Activated naive CD4-positive, alpha-beta T cell treated with anti-CD3 and anti-CD28 coated beads for 36 hours (primary cell): ENCODE measurements at regions not wholly inside any gene's neighbourhood (a gene's known extent, or its start where the extent isn't known, plus 50 kb on each side); places are given as distances from the start of the nearest gene placed in this dataset.
"Not testable (repeated sequence)": the region's sequence is repeated elsewhere in the genome, so short reads cannot be mapped to it uniquely, and the experiment has no call there.

Source experiments
- CTCF ChIA-PET: fragments of 350-600 bp; sonication (Branson Sonifier 250); formaldehyde crosslinking; loops from one replicate; lab custom pipeline; 2021; ENCODE audit warnings: antibody characterized with exemption; lab: Charles Lee
- DNase-seq: peaks from one replicate; pipeline ENCODE4 v3.0.0-alpha.2; 2020
- H3K27ac Mint-ChIP-seq: one replicate; pipeline ENCODE4 v1.8.0; 2021; ENCODE audit warnings: mild to moderate bottlenecking, mixed read lengths
- H3K27me3 Mint-ChIP-seq: one replicate; pipeline ENCODE4 v1.8.0; 2021; ENCODE audit warnings: low read depth, mixed read lengths
- H3K36me3 Mint-ChIP-seq: one replicate; pipeline ENCODE4 v1.8.0; 2021; ENCODE audit warnings: low read depth, mixed read lengths
- H3K4me1 Mint-ChIP-seq: one replicate; pipeline ENCODE4 v1.8.0; 2021; ENCODE audit warnings: low read depth, mixed read lengths
- H3K4me3 Mint-ChIP-seq: one replicate; pipeline ENCODE4 v1.8.0; 2021; ENCODE audit warnings: mild to moderate bottlenecking, moderate library complexity, mixed read lengths
- H3K9me3 Mint-ChIP-seq: one replicate; pipeline ENCODE4 v1.8.0; 2021; ENCODE audit warnings: mixed read lengths
- intact Hi-C: fragments of 100-400 bp; cut with micrococcal nuclease; formaldehyde crosslinking; loops from one replicate; pipeline ENCODE4 v1.15.1; 2023

DNA sequence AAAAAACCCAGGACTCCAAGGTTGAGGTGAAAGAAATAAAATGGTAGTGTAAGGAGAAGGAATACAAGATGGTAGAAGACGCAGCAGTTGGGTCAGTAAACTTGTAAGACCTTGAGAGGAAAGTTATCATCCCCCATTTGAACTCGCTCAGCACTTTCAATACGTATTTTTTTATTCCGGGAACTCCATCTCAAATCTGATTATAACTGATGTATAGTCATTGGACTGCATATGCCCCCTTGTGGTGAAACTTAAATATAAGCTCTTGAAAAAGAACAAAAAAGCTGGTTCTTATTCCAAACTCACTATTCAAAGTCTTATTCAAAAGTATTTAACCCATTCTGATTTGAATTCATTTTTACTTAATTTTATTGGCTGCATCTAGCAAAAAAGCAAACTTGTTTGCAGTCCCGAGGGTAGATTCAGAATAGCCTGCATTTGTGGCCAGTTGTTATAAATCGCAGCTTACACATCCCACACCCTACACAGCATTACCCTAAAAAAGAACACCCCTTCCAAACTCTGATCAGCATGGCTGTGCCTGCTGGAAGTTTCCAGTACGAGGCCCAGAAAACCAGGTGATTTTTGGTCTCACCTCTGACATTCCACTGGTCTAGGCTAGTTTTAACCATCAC is 118.0 kb downstream of the ESM1 start:
- H3K4me3 Mint-ChIP-seq: no peak overlapping the region
- no peaks in the 10 kb centered on the region for H3K36me3 Mint-ChIP-seq
- CTCF ChIA-PET: interaction anchor here (0.6 to 3.9 kb wide), 24 partner anchors 11 to 624 kb away, joined by 3 to 48 read pairs (median 4); partner anchors contain the start of gene SNX18
- H3K27ac Mint-ChIP-seq: no peak overlapping the region
- H3K9me3 Mint-ChIP-seq: no peaks in the 10 kb centered on the region
- peaks cover 16% of the 10 kb centered on the region for H3K4me1 Mint-ChIP-seq
- intact Hi-C loops: loop anchor here (1.0 to 5.0 kb wide), 5 partner anchors 22 to 625 kb away; partner anchors contain the start of genes ARL15 and SNX18
- H3K27me3 Mint-ChIP-seq: peaks cover 11% of the 10 kb centered on the region
- DNase-seq: no peak

DNA sequence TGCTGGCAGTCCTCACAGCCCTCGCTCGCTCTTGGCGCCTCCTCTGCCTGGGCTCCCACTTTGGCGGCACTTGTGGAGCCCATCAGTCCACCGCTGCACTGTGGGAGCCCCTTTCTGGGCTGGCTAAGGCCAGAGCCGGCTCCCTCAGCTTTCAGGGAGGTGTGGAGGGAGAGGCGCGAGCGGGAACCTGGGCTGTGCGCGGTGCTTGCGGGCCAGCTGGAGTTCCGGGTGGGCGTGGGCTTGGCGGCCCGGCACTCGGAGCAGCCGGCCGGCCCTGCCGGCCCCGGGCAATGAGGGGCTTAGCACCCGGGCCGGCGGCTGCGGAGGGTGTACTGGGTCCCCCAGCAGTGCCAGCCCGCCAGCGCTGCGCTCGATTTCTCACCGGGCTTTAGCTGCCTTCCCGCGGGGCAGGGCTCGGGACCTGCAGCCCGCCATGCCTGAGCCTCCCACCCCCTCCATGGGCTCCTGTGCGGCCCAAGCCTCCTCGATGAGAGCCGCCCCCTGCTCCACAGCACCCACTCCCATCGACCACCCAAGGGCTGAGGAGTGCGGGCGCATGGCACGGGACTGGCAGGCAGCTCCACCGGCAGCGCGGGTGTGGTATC is 120.4 kb downstream of the ESM1 start:
- CTCF ChIA-PET: interaction anchor here (0.7 to 3.9 kb wide), 6 partner anchors 17 to 348 kb away, joined by 3 to 48 read pairs (median 3); partner anchors contain the start of gene SNX18
- not testable (repeated sequence) for H3K4me3 Mint-ChIP-seq, DNase-seq, H3K27ac Mint-ChIP-seq, H3K9me3 Mint-ChIP-seq, H3K36me3 Mint-ChIP-seq
- H3K27me3 Mint-ChIP-seq: peaks cover 16% of the 10 kb centered on the region
- H3K4me1 Mint-ChIP-seq: peaks cover 16% of the 10 kb centered on the region
- intact Hi-C loops: loop anchor here (5.0 kb wide), 1 partner anchor 623 kb away; no protein-coding TSS in a partner anchor

DNA sequence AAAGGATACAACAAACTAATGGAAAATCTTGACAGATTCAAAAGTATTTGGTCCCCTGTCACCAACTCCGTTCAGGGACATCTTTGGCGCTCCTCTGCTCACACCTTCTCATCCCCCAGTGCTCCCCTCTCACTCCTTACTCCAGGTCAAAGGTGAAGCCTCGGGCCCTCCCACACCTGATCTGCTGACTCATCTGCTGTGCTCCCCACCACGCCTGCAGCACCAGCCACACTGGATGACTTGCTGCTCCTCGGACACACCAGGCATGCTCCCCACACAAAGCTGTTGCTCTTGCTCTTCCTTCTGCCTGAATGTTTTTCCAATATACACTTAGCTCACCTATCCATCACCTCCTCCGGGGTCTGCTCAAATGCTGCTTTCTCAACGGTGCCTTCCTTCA is 123.4 kb downstream of the ESM1 start:
- Mint-ChIP-seq H3K27ac (no peak overlapping the region), H3K4me3 (no peak overlapping the region), H3K4me1 (peaks cover under 1% of the 10 kb centered on the region), H3K36me3 (peaks cover 8% of the 10 kb centered on the region), H3K9me3 (peaks cover 28% of the 10 kb centered on the region), H3K27me3 (peaks cover 21% of the 10 kb centered on the region)
- intact Hi-C loops: no loop called here
- DNase-seq: no peak
- CTCF ChIA-PET: interaction anchor here (0.6 to 1.3 kb wide), 2 partner anchors 10 to 17 kb away, joined by 3 to 6 read pairs; no protein-coding TSS in a partner anchor

DNA sequence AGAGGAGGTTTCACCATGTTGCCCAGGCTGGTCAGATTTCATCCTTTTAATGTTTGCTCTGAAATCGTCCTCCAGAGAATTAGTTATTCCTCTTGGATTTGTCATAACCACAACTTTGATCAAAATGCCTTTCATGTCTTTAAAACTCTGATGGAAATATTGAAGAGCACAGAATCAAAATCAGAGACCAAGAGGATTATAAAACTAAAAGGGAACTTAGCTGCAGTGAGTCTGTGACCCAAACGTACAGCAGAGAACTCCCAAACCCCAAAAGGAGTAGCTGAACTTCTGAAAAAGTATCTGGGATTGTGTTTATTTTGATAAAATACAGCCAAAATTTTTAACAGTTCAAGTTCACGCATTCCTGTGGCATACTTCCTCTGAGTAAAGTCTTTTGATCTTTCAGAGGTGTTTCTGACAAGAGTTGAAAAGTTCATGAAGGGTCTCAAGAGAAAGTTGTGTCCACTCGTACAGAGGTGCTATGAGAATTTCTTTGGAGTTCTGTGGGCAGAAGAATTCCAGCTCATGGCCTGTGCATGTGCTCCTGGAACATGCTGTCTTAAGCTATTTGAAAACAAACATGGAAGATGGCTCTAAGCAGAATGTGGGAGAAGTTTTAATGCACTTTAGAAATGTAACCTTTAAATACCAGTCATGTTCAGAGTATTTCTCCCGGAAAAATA is 124.0 kb downstream of the ESM1 start:
- no peak for DNase-seq
- Mint-ChIP-seq H3K4me3 (no peak overlapping the region), H3K9me3 (peaks cover 31% of the 10 kb centered on the region), H3K4me1 (no peaks in the 10 kb centered on the region), H3K36me3 (peaks cover 8% of the 10 kb centered on the region), H3K27ac (no peak overlapping the region), H3K27me3 (peaks cover 19% of the 10 kb centered on the region)
- intact Hi-C loops: no loop called here
- CTCF ChIA-PET: interaction anchor here (0.6 to 1.3 kb wide), 2 partner anchors 9 to 16 kb away, joined by 3 to 6 read pairs; no protein-coding TSS in a partner anchor

DNA sequence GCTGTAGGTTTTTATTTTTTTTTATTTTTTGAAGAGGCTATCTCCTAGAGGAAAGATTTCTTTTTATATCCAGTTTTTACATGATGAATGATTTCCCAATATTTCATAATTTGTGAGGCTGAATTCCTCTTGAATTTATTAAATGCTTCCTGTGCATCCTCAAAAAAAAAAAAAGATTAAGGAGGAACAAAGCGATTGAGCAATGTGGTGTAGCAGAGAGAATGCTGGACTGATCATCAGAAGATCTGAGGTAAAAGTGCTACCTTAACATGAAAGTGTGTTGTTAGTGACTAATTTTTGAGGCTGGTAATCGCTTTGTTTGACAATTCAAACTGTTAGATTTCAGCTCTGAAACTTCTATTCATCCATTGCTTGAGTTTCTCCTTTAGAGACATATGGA is 125.1 kb downstream of the ESM1 start:
- peaks cover 11% of the 10 kb centered on the region for H3K36me3 Mint-ChIP-seq
- CTCF ChIA-PET: interaction anchor here (0.7 kb wide), 1 partner anchor 381 kb away, joined by 4 read pairs; no protein-coding TSS in a partner anchor
- H3K4me3 Mint-ChIP-seq: no peak overlapping the region
- intact Hi-C loops: no loop called here
- H3K9me3 Mint-ChIP-seq: peaks cover 36% of the 10 kb centered on the region
- H3K4me1 Mint-ChIP-seq: no peaks in the 10 kb centered on the region
- DNase-seq: no peak
- peaks cover 22% of the 10 kb centered on the region for H3K27me3 Mint-ChIP-seq
- no peak overlapping the region for H3K27ac Mint-ChIP-seq

DNA sequence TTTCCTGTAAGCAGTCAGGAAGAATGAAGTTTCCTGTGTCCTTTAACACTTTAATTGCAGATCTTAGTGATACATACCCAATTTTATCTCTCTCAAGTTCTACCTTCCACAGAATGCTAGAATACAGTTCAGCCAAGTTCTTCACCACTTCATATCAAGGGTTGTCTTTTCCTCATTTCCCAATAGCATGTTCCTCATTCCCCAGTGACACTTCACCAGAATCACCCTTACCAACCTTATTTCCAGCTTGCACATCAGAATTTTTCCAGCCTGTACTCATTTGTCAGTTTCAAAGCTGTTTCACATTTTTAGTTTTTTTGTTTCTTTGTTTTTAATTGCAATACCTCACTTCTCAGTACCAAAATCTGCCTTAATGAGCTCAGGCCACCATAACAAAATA is 126.1 kb downstream of the ESM1 start:
- Mint-ChIP-seq H3K9me3 (peaks cover 36% of the 10 kb centered on the region), H3K4me1 (no peaks in the 10 kb centered on the region), H3K4me3 (no peak overlapping the region), H3K36me3 (peaks cover 11% of the 10 kb centered on the region), H3K27me3 (peaks cover 22% of the 10 kb centered on the region), H3K27ac (no peak overlapping the region)
- intact Hi-C loops: no loop called here
- DNase-seq: no peak
- CTCF ChIA-PET: interaction anchor here (0.7 to 0.8 kb wide), 2 partner anchors 300 to 398 kb away, joined by 3 read pairs; partner anchors contain the start of gene GPX8

DNA sequence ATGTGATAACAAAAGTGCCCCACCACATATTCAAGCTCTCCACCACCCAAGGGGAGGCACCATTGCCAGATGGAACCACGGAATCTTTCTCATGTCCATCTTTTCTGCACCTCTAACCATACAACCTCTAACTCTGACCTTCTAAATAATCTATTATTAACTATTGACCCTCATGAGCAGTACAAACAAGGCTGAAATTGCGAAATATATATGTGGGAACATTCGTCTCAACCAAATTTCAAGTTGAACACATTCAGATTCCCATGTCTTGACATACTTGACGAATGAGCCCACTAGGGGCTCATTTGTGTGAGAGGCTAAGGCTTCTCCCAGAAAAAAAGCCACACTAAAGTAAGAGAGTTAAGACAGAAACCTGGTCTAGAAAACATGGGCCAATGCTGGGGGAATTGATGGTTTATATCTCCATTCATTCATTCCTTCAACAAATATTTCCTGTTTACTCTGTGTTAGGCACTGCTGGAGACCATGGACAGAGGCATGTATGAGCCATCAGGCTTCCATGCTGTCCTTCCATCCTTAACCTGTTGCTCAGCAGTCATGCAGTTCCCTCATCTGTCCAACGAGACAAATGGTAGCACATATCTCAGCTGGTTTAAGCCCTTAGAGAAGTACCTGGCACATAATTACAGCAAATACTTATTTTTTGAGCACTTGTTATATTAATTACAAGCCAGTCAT is 130.4 kb downstream of the ESM1 start:
- no peaks in the 10 kb centered on the region for H3K4me1 Mint-ChIP-seq
- intact Hi-C loops: no loop called here
- no peak overlapping the region for H3K27ac Mint-ChIP-seq
- CTCF ChIA-PET: interaction anchor here (2.4 kb wide), 1 partner anchor 10 kb away, joined by 13 read pairs; no protein-coding TSS in a partner anchor
- peaks cover 11% of the 10 kb centered on the region for H3K27me3 Mint-ChIP-seq
- no peak overlapping the region for H3K4me3 Mint-ChIP-seq
- DNase-seq: no peak
- H3K9me3 Mint-ChIP-seq: peaks cover 38% of the 10 kb centered on the region
- H3K36me3 Mint-ChIP-seq: peaks cover 11% of the 10 kb centered on the region

DNA sequence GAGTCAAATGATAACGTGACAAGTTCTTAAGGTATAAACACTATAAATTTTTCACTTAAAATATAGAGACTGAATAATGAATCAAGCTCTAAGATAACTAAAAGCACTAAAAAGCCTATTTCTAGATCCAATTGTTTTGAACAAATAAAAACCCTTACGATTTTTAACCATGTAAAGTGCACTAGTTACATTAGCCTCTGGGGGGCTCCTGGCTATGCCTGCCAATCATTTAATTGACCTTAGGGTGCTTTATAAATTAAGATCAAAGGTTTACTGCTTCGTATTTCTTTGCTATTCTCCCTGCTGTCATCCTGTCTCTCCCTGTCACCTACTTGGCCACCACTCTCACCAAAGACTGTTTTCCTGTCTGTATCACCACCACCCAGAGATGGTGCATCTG is 133.4 kb downstream of the ESM1 start:
- Mint-ChIP-seq H3K36me3 (peaks cover 3% of the 10 kb centered on the region), H3K9me3 (peaks cover 10% of the 10 kb centered on the region), H3K27ac (no peak overlapping the region), H3K4me3 (no peak overlapping the region), H3K4me1 (no peaks in the 10 kb centered on the region), H3K27me3 (peaks cover 10% of the 10 kb centered on the region)
- CTCF ChIA-PET: interaction anchor here (1.0 to 1.3 kb wide), 4 partner anchors 10 to 333 kb away, joined by 3 to 4 read pairs (median 4); no protein-coding TSS in a partner anchor
- DNase-seq: no peak
- intact Hi-C loops: no loop called here

DNA sequence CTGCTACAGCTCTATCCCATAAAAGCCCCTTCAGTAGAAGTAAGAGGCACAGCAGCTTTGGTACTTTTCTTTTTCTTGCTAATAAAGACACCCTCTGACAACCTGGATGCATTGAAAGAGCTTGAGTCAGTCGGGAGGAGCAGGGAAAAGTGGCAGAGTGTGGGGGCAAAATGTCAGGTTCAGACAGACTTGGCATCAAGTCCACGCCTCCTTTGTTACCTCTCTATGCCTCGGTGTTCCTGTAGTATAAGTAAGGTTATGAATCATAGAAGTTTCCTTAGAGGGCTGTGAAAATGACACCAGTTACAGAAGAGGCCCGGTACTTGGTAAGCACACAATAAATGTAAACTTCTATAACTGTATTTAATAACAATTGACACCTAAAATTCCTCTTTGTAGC is 133.9 kb downstream of the ESM1 start:
- intact Hi-C loops: no loop called here
- Mint-ChIP-seq H3K27me3 (peaks cover 10% of the 10 kb centered on the region), H3K4me1 (no peaks in the 10 kb centered on the region), H3K27ac (no peak overlapping the region), H3K36me3 (peaks cover 3% of the 10 kb centered on the region), H3K4me3 (no peak overlapping the region), H3K9me3 (peaks cover 7% of the 10 kb centered on the region)
- no peak for DNase-seq
- CTCF ChIA-PET: interaction anchor here (1.0 to 1.3 kb wide), 4 partner anchors 11 to 333 kb away, joined by 3 to 4 read pairs (median 4); no protein-coding TSS in a partner anchor

DNA sequence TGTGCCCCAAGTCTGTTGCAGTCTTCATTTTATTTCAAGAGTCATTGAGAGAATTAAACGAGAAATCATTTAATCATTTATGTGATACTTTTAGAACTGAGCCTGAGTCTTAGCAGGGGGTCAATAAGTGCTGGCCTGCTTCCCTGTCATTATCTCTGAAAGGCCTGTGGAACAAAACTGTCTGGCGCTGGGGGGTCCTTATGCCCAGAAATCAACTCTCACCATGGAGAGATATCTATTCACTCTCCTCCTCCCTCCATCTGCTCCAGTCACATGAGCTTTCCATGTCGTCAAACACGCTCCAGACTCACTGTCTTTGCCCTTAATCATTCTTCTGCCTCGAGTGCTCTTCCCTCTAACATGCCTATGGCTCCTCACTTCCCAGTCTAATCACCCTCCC is 136.8 kb downstream of the ESM1 start:
- intact Hi-C loops: loop anchor here (5.0 kb wide), 1 partner anchor 606 kb away; no protein-coding TSS in a partner anchor
- DNase-seq: no peak
- H3K27me3 Mint-ChIP-seq: peaks cover 7% of the 10 kb centered on the region
- no peak overlapping the region for H3K4me3 Mint-ChIP-seq
- CTCF ChIA-PET: interaction anchor here (0.8 to 1.0 kb wide), 2 partner anchors 17 to 332 kb away, joined by 3 read pairs; no protein-coding TSS in a partner anchor
- no peak overlapping the region for H3K27ac Mint-ChIP-seq
- H3K4me1 Mint-ChIP-seq: no peaks in the 10 kb centered on the region
- no peaks in the 10 kb centered on the region for H3K36me3 Mint-ChIP-seq
- no peaks in the 10 kb centered on the region for H3K9me3 Mint-ChIP-seq

DNA sequence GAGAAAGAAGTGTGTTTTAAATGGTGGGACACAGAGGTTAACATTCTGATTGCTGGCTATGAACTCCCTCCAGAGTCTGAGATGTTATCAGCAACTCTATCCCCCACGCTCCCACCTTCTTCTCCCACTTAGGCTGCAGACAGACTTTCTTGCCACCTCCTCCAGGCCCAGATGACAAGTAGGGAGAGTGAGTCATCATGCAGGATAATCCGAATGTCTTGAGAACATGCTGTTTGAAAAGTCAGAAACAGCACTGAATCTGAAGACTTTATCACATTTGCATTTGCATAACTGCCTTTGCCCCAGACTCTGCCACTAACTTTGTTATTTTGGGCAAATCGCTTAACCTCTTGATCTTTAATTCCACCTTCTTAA is 139.8 kb downstream of the ESM1 start:
- intact Hi-C loops: loop anchor here (1.0 to 5.0 kb wide), 3 partner anchors 22 to 603 kb away; partner anchors contain the start of gene SNX18
- no peaks in the 10 kb centered on the region for H3K9me3 Mint-ChIP-seq
- no peak for DNase-seq
- H3K36me3 Mint-ChIP-seq: no peaks in the 10 kb centered on the region
- H3K27ac Mint-ChIP-seq: no peak overlapping the region
- H3K27me3 Mint-ChIP-seq: peaks cover 7% of the 10 kb centered on the region
- CTCF ChIA-PET: interaction anchor here (0.6 to 4.2 kb wide), 22 partner anchors 10 to 358 kb away, joined by 3 to 88 read pairs (median 4); partner anchors contain the start of genes GPX8 and SNX18
- H3K4me1 Mint-ChIP-seq: no peaks in the 10 kb centered on the region
- no peak overlapping the region for H3K4me3 Mint-ChIP-seq
